Retinal pigment epithelial cell (primary cell): ENCODE measurements at regions not wholly inside any gene's neighbourhood (a gene's known extent, or its start where the extent isn't known, plus 50 kb on each side); places are given as distances from the start of the nearest gene placed in this dataset.

Source experiments
- DNase-seq: peaks from one replicate; pipeline ENCODE4 v3.0.0-alpha.2; 2010; ENCODE audit warnings: low read depth
- H3K4me3 ChIP-seq: 2 replicates; pipeline ENCODE4 v1.5.1; 2011; ENCODE audit warnings: mild to moderate bottlenecking, low read length, control low read depth, moderate library complexity
- CTCF ChIP-seq: conservative IDR thresholded peaks from 2 replicates; pipeline ENCODE4 v1.5.1; 2011; ENCODE audit warnings: low read depth, low read length, control low read depth, inconsistent platforms

GRCh38 chr10:8810677-8811076, 756.2 kb downstream of the GATA3 start:
- no peak for TF ChIP-seq CTCF
- no peak overlapping the region for H3K4me3 ChIP-seq
- no peak for DNase-seq

- no peak for TF ChIP-seq CTCF
- no peak for DNase-seq
- no peak overlapping the region for H3K4me3 ChIP-seq
Measured at GRCh38 chr10:8811201-8811600, 756.7 kb downstream of the GATA3 start.

DNA sequence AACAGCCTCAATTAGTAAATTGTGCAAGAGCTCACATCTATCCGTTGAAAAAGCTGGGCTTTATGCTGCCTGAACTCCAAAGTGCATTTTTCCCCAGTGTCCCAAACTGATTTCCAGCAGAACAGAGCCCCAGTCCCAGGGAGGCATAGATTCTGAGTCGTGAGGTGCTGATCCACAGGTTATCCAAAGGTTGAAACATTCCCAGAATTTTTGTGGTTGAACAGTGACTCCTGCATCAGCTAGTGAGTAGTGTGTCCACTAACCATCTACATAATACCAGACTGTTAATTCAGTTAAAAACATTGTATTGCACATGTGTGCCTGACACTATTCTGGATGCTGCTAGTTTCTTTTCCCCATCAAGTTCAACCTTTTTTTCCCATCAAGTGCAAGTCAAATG, 761.5 kb downstream of the GATA3 start:
- TF ChIP-seq CTCF = no peak
- no peak for DNase-seq
- H3K4me3 ChIP-seq = no peak overlapping the region

GRCh38 chr10:8817299-8817698, 762.8 kb downstream of the GATA3 start:
- no peak for TF ChIP-seq CTCF
- no peak for DNase-seq

GRCh38 chr10:8825611-8826010, 771.1 kb downstream of the GATA3 start:
- DNase-seq = no peak
- no peak overlapping the region for H3K4me3 ChIP-seq
- no peak for TF ChIP-seq CTCF

More at GRCh38 chr10:8817299-8817698, 762.8 kb downstream of the GATA3 start:
- H3K4me3 ChIP-seq = no peak overlapping the region

GRCh38 chr10:8829592-8829991, 775.1 kb downstream of the GATA3 start:
- no peak for TF ChIP-seq CTCF
- peak; percentile 54 for DNase-seq
- H3K4me3 ChIP-seq = no peak overlapping the region

- no peak overlapping the region for H3K4me3 ChIP-seq
- DNase-seq = peak; percentile 83
- no peak for TF ChIP-seq CTCF
Measured at GRCh38 chr10:8830048-8830447, 775.6 kb downstream of the GATA3 start.
